GM19372 (cell line): ENCODE measurements at regions not wholly inside any gene's neighbourhood (a gene's known extent, or its start where the extent isn't known, plus 50 kb on each side); places are given as distances from the start of the nearest gene placed in this dataset.
"Not testable (repeated sequence)": the region's sequence is repeated elsewhere in the genome, so short reads cannot be mapped to it uniquely, and the experiment has no call there.

Source experiments
- ATAC-seq: cut with Tn5 transposase; IDR thresholded peaks from one replicate; pipeline ENCODE4 v1.9.1; 2021; ENCODE audit warnings: mild to moderate bottlenecking, low read depth, moderate library complexity; ENCODE audit not compliant: unreplicated experiment

DNA sequence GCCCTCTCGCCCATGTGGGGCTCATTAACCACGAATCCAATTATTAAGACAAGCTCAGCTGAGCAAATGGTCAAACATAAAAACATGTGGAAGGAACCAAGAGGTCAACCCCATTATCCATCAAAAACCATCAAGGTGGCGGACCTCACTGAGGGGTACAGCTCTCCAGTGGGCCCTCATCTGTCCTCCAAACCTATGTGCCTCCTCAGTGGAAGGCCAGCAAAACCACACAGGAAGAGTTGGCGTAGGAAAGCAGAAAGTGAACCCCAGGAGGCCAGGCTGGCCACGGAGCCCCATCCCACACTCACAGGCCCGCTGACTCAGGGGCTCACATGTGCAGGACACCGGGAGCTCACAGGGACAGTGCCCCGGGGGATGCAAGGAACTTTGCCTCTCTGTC is 66.5 kb upstream of the CLEC6A start:
- not testable (repeated sequence) for ATAC-seq

DNA sequence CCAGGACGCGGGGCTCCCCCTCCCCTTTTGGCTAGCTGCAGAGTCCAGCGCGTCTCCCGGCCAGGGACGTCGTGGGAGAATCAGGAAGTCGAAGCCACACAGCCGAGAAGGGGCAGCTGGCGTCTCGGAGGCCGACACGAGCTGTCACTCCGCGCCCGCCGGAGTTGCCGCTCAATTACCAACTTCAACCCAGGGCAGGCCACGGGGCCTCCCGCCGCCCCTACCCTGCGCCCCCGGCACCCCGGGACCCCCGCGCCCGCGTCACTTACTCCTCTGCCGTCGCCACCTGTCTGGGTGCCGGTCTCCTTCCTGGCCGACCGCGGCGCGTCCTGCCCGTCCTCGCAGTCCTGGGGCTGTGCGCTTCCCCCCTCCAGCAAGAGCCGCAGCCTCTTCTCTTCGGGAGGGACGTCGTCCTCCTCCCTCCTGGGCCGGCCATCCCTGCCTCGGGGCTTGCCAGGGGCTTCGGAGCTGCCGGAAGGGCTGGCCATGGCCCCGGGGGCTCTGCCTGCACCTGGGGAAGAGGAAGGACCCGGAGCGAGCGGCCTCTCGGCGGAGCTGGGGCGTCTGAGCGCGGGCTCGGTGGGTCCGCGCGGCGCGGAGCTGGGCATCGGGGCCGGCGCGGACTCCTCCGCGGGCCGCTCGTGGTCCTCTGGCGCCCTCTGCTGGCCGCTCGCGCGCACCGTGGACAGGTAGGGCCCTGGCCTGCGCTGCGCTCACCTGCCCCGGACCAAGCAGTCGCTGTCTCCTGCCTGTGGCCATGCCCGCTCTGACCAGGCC is 65.6 kb upstream of the CLEC6A start:
- ATAC-seq = not testable (repeated sequence)

DNA sequence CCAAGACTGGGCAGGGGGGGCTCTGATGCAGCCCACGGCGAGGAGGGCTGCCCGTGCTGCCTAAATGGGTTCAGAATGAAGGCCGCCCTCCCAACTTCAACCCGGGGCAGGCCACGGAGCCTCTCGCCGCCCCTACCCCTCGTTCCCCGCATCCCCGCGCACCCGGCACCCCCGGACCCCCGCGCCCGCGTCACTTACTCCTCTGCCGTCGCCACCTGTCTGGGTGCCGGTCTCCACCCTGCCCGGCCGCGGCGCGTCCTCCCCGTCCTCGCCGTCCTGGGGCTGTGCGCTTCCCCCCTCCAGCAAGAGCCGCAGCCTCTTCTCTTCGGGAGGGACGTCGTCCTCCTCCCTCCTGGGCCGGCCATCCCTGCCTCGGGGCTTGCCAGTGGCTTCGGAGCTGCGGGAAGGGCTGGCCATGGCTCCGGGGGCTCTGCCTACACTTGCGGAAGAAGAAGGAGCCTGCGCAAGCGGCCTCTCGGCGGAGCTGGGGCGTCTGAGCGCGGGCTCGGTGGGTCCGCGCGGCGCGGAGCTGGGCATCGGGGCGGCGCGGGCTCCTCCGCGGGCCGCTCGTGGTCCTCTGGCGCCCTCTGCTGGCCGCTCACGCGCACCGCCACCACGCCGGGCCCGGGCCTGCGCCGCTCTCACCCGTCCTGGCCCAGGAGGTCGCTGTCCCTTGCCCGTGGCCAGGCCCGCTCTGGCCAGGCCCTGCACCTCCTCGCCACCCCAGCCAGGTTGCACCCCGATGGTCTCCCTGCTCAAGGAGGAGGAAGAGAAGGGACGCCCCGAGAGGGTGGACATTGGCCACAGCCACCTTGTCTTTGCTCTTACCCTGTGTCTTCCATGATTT is 59.3 kb upstream of the CLEC6A start:
- peak; percentile 75 for ATAC-seq

DNA sequence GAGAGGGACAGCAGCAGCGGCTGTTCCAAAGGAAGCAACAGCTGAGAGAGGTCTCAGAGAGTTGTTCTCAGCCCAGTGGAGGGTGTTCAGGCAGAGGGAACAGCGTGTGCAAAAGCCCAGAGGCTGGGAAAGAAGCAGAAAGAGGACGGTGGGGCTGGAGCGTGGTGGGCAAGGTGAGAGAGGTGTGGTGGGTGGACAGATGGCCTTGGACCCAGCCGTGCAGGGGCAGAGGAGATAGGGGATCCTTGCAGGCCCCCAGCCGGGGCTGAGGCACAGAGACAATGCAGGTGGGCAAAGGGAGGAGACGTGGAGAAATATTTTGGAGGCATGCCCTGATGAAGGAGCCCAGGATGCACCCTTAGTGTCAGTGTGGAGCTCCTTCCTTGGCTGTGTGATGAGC is 58.4 kb upstream of the CLEC6A start:
- not testable (repeated sequence) for ATAC-seq

DNA sequence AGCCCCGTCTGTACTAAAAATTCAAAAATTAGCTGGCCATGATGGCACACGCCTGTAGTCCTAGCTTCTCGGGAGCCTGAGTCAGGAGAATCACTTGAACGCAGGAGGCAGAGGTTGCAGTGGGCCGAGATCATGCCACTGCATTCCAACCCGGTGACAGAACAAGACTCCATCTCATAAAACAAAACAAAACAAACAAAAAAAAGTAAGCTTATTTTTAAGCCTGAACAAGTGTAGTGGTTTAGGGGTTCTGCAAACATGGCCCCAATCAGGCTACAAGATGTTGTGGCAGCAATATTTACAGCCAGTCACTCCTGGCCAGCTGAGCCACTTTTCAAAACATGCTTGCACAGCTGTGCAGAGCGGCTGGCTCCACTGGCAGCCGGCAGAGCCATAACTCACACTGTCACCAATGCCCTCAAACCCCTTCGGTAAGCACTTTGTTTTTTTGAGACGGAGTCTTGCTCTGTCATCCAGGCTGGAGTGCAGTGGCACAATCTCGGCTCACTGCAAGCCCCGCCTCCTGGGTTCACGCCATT is 56.2 kb upstream of the CLEC6A start:
- ATAC-seq = not testable (repeated sequence)

DNA sequence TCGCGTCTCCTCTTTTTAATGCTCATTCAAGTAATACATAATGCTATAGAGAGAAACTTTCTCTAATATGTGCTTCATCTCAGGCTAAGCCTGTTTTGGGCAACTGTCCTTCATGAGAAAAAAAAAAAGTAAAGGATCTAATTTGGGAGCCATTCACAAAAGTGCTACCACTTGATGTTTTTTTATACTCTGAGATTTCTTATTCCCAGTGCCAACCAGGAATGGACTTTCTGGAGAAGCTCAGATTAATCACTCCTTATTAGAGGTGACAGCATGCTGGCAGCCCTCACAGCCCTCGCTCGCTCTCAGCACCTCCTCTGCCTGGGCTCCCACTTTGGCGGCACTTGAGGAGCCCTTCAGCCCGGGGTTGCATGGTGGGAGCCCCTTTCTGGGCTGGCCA is 51.9 kb upstream of the CLEC6A start:
- not testable (repeated sequence) for ATAC-seq

DNA sequence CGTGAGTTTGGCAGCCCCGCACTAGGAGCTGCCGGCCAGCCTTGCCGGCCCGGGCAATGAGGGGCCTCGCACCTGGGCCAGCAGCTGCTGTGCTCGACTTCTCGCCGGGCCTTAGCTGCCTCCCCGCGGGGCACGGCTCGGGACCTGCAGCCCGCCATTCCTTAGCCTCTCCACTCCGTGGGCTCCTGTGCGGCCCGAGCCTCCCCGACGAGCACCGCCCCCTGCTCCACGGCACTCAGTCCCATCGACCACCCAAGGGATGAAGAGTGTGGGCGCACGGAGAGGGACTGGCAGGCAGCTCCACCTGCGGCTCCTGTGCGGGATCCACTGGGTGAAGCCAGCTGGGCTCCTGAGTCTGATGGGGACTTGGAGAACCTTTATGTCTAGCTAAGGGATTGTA is 51.4 kb upstream of the CLEC6A start:
- not testable (repeated sequence) for ATAC-seq
